GM19351 (cell line): ENCODE measurements at regions not wholly inside any gene's neighbourhood (a gene's known extent, or its start where the extent isn't known, plus 50 kb on each side); places are given as distances from the start of the nearest gene placed in this dataset.
"Not testable (repeated sequence)": the region's sequence is repeated elsewhere in the genome, so short reads cannot be mapped to it uniquely, and the experiment has no call there.

Experiments used
- ATAC-seq: cut with Tn5 transposase; IDR thresholded peaks from one replicate; pipeline ENCODE4 v1.9.1; 2021; ENCODE audit warnings: mild to moderate bottlenecking, moderate library complexity; ENCODE audit not compliant: unreplicated experiment

DNA sequence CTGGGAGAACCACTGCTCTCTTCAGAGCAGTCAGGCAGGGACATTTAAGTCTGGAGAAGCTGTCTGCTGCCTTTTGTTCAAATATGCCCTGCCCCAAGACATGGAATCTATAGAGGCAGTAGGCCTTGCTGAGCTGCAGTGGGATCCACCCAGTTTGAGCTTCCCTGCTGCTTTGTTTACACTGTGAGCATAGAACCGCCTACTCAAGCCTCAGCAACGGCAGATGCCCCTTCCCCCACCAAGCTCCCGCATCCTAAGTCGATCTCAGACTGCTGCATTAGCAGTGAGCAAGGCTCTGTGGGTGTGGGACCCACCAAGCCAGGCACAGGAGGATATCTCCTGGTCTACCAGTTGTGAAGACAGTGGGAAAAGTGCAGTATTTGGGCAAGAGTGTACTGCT, 54.6 kb upstream of the POGK start:
- not testable (repeated sequence) for ATAC-seq

DNA sequence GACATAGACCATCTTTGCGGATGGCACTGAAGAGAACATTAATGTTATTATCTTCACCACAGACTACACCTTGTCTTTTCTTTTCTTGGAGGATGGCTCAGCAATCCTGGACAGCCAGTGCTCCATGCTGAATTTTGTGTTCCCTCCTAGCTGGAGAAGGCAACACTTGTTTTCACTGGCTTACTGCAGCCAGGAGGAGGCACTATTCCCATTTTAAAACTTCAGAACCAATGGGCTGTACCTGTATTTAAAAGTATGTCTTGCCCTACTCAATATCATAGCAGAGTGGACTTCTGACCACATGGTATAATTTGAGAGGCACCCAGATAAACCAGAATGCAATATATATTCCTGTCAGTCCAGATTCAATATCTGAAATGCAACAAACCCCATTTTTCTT, 53.3 kb upstream of the POGK start:
- ATAC-seq, result no peak

DNA sequence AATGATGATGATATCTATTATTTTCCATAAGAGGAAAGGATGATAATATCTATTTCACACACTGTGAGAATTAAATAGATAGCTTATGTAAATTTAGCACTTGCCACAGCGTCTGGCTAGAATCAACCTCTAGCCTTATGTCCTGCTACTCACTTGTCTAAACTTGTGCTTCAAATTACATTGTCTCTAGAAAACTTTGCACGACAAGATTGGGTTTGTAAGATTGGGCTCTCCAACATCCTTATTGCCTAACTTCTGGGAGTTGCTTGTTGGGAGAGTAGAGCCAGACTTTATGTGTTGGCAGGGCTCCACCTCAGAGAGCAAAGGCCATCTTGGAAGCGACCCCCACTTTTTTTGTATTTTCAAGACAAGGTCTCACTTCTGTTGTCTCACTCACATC, 50.0 kb upstream of the POGK start:
- ATAC-seq, result no peak
